Choroid plexus epithelial cell (primary cell): ENCODE measurements at regions not wholly inside any gene's neighbourhood (a gene's known extent, or its start where the extent isn't known, plus 50 kb on each side); places are given as distances from the start of the nearest gene placed in this dataset.

Experiments used
- DNase-seq: peaks from one replicate; pipeline ENCODE4 v3.0.0-alpha.2; 2010; ENCODE audit warnings: low read depth
- H3K4me3 ChIP-seq: 2 replicates; pipeline ENCODE4 v1.5.1; 2011; ENCODE audit warnings: low read depth, mild to moderate bottlenecking, control low read depth, low read length, moderate library complexity
- TF ChIP-seq, protein P1 (sequence below): conservative IDR thresholded peaks from 2 replicates; pipeline ENCODE4 v1.5.1; 2011; ENCODE audit warnings: low read depth, mild to moderate bottlenecking, control low read depth, inconsistent platforms, low read length, moderate library complexity

- no peak overlapping the region for H3K4me3 ChIP-seq
- DNase-seq: peak; percentile 39
- TF ChIP-seq, protein P1, sequence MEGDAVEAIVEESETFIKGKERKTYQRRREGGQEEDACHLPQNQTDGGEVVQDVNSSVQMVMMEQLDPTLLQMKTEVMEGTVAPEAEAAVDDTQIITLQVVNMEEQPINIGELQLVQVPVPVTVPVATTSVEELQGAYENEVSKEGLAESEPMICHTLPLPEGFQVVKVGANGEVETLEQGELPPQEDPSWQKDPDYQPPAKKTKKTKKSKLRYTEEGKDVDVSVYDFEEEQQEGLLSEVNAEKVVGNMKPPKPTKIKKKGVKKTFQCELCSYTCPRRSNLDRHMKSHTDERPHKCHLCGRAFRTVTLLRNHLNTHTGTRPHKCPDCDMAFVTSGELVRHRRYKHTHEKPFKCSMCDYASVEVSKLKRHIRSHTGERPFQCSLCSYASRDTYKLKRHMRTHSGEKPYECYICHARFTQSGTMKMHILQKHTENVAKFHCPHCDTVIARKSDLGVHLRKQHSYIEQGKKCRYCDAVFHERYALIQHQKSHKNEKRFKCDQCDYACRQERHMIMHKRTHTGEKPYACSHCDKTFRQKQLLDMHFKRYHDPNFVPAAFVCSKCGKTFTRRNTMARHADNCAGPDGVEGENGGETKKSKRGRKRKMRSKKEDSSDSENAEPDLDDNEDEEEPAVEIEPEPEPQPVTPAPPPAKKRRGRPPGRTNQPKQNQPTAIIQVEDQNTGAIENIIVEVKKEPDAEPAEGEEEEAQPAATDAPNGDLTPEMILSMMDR: no peak
These were observed 56.4 kb upstream of the IRX3 start for GRCh38 chr16:54342966-54343365.

DNA sequence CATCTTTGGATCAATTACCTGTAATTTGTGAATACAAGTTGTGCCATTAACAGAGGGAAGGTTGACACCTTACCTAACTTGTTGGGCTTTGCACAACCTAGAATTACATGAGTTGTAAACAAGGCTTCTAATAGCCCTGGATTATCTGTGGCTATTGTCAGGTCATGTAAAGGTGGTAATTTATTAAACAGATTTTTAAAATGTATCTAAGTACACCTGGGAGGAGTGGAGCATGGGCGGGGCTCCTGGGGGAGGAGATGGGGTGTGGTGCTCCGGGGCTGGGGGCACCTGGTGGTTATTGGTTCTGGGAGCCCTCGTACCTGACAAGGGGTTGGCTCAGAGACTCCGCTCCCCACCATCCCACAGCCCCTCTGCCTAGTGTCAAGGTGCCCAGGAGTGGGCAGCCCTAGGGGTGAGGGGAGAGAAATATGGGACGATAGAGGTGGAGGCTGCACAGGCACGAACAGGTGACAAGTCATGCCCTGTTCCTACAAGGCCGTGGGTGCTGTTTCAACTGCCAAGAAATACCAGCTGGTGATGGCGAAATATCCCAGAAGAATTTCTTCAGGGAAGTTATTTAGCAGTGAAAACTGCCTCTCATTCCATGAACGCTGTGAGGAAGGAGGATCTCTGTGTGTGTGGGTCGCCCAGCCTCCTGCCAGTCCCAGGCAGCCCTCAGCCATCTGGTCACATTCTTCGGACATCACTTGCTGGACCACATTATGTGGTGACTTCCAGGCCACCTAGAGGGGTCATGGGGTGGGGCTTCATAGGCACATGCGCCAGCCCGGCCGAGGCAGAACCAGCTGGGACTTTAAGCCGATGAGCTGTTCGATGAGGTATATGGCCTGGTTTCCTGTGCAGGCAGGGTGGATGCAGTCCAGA lies 55.5 kb upstream of the IRX3 start:
- no peak overlapping the region for H3K4me3 ChIP-seq
- TF ChIP-seq, protein P1: no peak
- DNase-seq: peak; percentile 36

GRCh38 chr16:54340531-54340930 lies 53.9 kb upstream of the IRX3 start:
- no peak overlapping the region for H3K4me3 ChIP-seq
- TF ChIP-seq, protein P1: no peak
- no peak for DNase-seq

GRCh38 chr16:54336631-54337204 lies 50.1 kb upstream of the IRX3 start:
- H3K4me3 ChIP-seq: no peak overlapping the region
- DNase-seq: no peak
- TF ChIP-seq, protein P1: no peak
